ENCODE measurements at regions not wholly inside any gene's neighbourhood (a gene's known extent, or its start where the extent isn't known, plus 50 kb on each side); places are given as distances from the start of the nearest gene placed in this dataset.

- Histone ChIP-seq H3K27me3 (ENCODE audit: insufficient read depth, low read length, poor library complexity, severe bottlenecking) (no peaks in the 10 kb centered on the region), H3K4me2 (ENCODE audit: low read depth, low read length, poor library complexity, severe bottlenecking) (no peak overlapping the region), H3K9me3 (ENCODE audit: insufficient read depth, low read depth, low read length) (no peaks in the 10 kb centered on the region), H3F3A (ENCODE audit: low read depth) (no peaks in the 10 kb centered on the region), H2AFZ (ENCODE audit: low read length) (peak overlapping the region; percentile 49; the same call in 1 of the 2 replicates), H3K4me3 (ENCODE audit: low read length, poor library complexity, severe bottlenecking) (no peak overlapping the region), H3K9ac (ENCODE audit: low read depth, low read length, poor library complexity, severe bottlenecking) (no peak overlapping the region), H3K79me2 (ENCODE audit: insufficient read depth, low read length) (no peaks in the 10 kb centered on the region), H3K4me1 (ENCODE audit: insufficient read depth, low read length, poor library complexity, severe bottlenecking) (peaks cover 43% of the 10 kb centered on the region), H3K36me3 (ENCODE audit: insufficient read depth, low read length) (no peaks in the 10 kb centered on the region), H3K9me2 (replicated peaks; ENCODE audit: low read depth, low read length) (no peaks in the 10 kb centered on the region), H4K20me1 (ENCODE audit: insufficient read depth, low read length, poor library complexity, severe bottlenecking) (no peaks in the 10 kb centered on the region)
- TF ChIP-seq EZH2phosphoT487 (IDR thresholded peaks at IDR 0.05; ENCODE audit: borderline replicate concordance): no peak
- TF ChIP-seq, protein P1, sequence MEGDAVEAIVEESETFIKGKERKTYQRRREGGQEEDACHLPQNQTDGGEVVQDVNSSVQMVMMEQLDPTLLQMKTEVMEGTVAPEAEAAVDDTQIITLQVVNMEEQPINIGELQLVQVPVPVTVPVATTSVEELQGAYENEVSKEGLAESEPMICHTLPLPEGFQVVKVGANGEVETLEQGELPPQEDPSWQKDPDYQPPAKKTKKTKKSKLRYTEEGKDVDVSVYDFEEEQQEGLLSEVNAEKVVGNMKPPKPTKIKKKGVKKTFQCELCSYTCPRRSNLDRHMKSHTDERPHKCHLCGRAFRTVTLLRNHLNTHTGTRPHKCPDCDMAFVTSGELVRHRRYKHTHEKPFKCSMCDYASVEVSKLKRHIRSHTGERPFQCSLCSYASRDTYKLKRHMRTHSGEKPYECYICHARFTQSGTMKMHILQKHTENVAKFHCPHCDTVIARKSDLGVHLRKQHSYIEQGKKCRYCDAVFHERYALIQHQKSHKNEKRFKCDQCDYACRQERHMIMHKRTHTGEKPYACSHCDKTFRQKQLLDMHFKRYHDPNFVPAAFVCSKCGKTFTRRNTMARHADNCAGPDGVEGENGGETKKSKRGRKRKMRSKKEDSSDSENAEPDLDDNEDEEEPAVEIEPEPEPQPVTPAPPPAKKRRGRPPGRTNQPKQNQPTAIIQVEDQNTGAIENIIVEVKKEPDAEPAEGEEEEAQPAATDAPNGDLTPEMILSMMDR (conservative IDR thresholded peaks at IDR 0.05; ENCODE audit: low read length): no peak
Observed at GRCh38 chr6:25170640-25171039, 108.5 kb upstream of the CARMIL1 start.

- H3F3A ChIP-seq (ENCODE audit: low read depth): no peaks in the 10 kb centered on the region
- H2AFZ ChIP-seq (ENCODE audit: low read length): peak overlapping the region; percentile 49
- TF ChIP-seq EZH2phosphoT487 (IDR thresholded peaks at IDR 0.05; ENCODE audit: borderline replicate concordance): no peak
- TF ChIP-seq, protein P1 (conservative IDR thresholded peaks at IDR 0.05; ENCODE audit: low read length): no peak
- H3K36me3 ChIP-seq (ENCODE audit: insufficient read depth, low read length): no peaks in the 10 kb centered on the region
- H3K27me3 ChIP-seq (ENCODE audit: insufficient read depth, low read length, poor library complexity, severe bottlenecking): no peaks in the 10 kb centered on the region
- H3K9me3 ChIP-seq (ENCODE audit: insufficient read depth, low read depth, low read length): no peaks in the 10 kb centered on the region
- H3K4me3 ChIP-seq (ENCODE audit: low read length, poor library complexity, severe bottlenecking): no peak overlapping the region
- no peaks in the 10 kb centered on the region for H3K79me2 ChIP-seq (ENCODE audit: insufficient read depth, low read length)
- no peaks in the 10 kb centered on the region for H3K9me2 ChIP-seq (replicated peaks; ENCODE audit: low read depth, low read length)
- no peak overlapping the region for H3K9ac ChIP-seq (ENCODE audit: low read depth, low read length, poor library complexity, severe bottlenecking)
- no peaks in the 10 kb centered on the region for H4K20me1 ChIP-seq (ENCODE audit: insufficient read depth, low read length, poor library complexity, severe bottlenecking)
- no peak overlapping the region for H3K4me2 ChIP-seq (ENCODE audit: low read depth, low read length, poor library complexity, severe bottlenecking)
- H3K4me1 ChIP-seq (ENCODE audit: insufficient read depth, low read length, poor library complexity, severe bottlenecking): peaks cover 43% of the 10 kb centered on the region
Observed at GRCh38 chr6:25171301-25171700, 107.9 kb upstream of the CARMIL1 start.

- TF ChIP-seq EZH2phosphoT487 (IDR thresholded peaks at IDR 0.05; ENCODE audit: borderline replicate concordance): no peak
- TF ChIP-seq, protein P1 (conservative IDR thresholded peaks at IDR 0.05; ENCODE audit: low read length): no peak
- H3K4me2 ChIP-seq (ENCODE audit: low read depth, low read length, poor library complexity, severe bottlenecking): no peak overlapping the region
- no peaks in the 10 kb centered on the region for H3F3A ChIP-seq (ENCODE audit: low read depth)
- H3K9me3 ChIP-seq (ENCODE audit: insufficient read depth, low read depth, low read length): no peaks in the 10 kb centered on the region
- peaks cover 31% of the 10 kb centered on the region for H3K4me1 ChIP-seq (ENCODE audit: insufficient read depth, low read length, poor library complexity, severe bottlenecking)
- no peak overlapping the region for H2AFZ ChIP-seq (ENCODE audit: low read length)
- no peaks in the 10 kb centered on the region for H4K20me1 ChIP-seq (ENCODE audit: insufficient read depth, low read length, poor library complexity, severe bottlenecking)
- no peaks in the 10 kb centered on the region for H3K36me3 ChIP-seq (ENCODE audit: insufficient read depth, low read length)
- H3K27me3 ChIP-seq (ENCODE audit: insufficient read depth, low read length, poor library complexity, severe bottlenecking): no peaks in the 10 kb centered on the region
- H3K4me3 ChIP-seq (ENCODE audit: low read length, poor library complexity, severe bottlenecking): no peak overlapping the region
- H3K79me2 ChIP-seq (ENCODE audit: insufficient read depth, low read length): no peaks in the 10 kb centered on the region
- no peaks in the 10 kb centered on the region for H3K9me2 ChIP-seq (replicated peaks; ENCODE audit: low read depth, low read length)
- no peak overlapping the region for H3K9ac ChIP-seq (ENCODE audit: low read depth, low read length, poor library complexity, severe bottlenecking)
Observed at GRCh38 chr6:25172819-25173218, 106.4 kb upstream of the CARMIL1 start.

Measured in Loucy (cell line).